Colonic mucosa (tissue), 4 donors: ENCODE measurements at regions not wholly inside any gene's neighbourhood (a gene's known extent, or its start where the extent isn't known, plus 50 kb on each side); places are given as distances from the start of the nearest gene placed in this dataset.

ENCODE experiments used
- DNase-seq: peaks from one replicate; pipeline ENCODE4 v3.0.0-alpha.2; 2020
- H3K27ac ChIP-seq: fragments of 200-600 bp; one replicate; pipeline ENCODE4 v1.8.0; 2021
- H3K27me3 ChIP-seq: fragments of 200-600 bp; one replicate; pipeline ENCODE4 v1.8.0; 2021
- H3K36me3 ChIP-seq: fragments of 200-600 bp; one replicate; pipeline ENCODE4 v1.8.0; 2021
- H3K4me1 ChIP-seq: fragments of 200-600 bp; one replicate; pipeline ENCODE4 v1.8.0; 2021; ENCODE audit warnings: mild to moderate bottlenecking
- H3K4me3 ChIP-seq: fragments of 200-600 bp; one replicate; pipeline ENCODE4 v1.8.0; 2021
- H3K9ac ChIP-seq, 2 donors: one replicate each; pipeline ENCODE4 v1.7.0; 2013; ENCODE audit warnings: control low read depth in 2 of 2, low read depth in 2 of 2, low read length in 2 of 2
- H3K9me3 ChIP-seq: fragments of 200-600 bp; one replicate; pipeline ENCODE4 v1.8.0; 2021
- CTCF ChIP-seq: fragments of 200-600 bp; IDR thresholded peaks from one replicate; pipeline ENCODE4 v1.8.0; 2022; ENCODE audit warnings: antibody characterized with exemption, mild to moderate bottlenecking
- intact Hi-C: fragments of 100-400 bp; cut with DNase I; formaldehyde crosslinking; loops from one replicate; pipeline ENCODE4 v1.14.1; 2022
- donor health status: healthy.
- donor health status: DM: no; HTN: no; CAD: no.
- donor health status: DM: no; HTN: no; CAD: no.

GRCh38 chr22:49188091-49188490 is 639.6 kb downstream of the BRD1 start:
- Histone ChIP-seq H3K36me3 (no peaks in the 10 kb centered on the region), H3K27me3 (no peaks in the 10 kb centered on the region), H3K27ac (no peak overlapping the region), H3K9ac (no peak overlapping the region), H3K4me3 (no peak overlapping the region), H3K4me1 (no peaks in the 10 kb centered on the region), H3K9me3 (no peaks in the 10 kb centered on the region)
- TF ChIP-seq CTCF = no peak
- intact Hi-C loops = no loop called here
- no peak for DNase-seq

- Histone ChIP-seq H3K4me3 (no peak overlapping the region), H3K4me1 (no peaks in the 10 kb centered on the region), H3K36me3 (no peaks in the 10 kb centered on the region), H3K27me3 (no peaks in the 10 kb centered on the region), H3K9ac (no peak overlapping the region), H3K27ac (no peak overlapping the region), H3K9me3 (no peaks in the 10 kb centered on the region)
- intact Hi-C loops = no loop called here
- TF ChIP-seq CTCF = no peak
- no peak for DNase-seq
These were observed 640.9 kb downstream of the BRD1 start for GRCh38 chr22:49186762-49187161.

GRCh38 chr22:49186293-49186692 is 641.4 kb downstream of the BRD1 start:
- no peak overlapping the region for H3K27ac ChIP-seq
- intact Hi-C loops = no loop called here
- no peaks in the 10 kb centered on the region for H3K4me1 ChIP-seq
- no peaks in the 10 kb centered on the region for H3K27me3 ChIP-seq
- DNase-seq = no peak
- no peaks in the 10 kb centered on the region for H3K36me3 ChIP-seq
- H3K9me3 ChIP-seq = no peaks in the 10 kb centered on the region
- TF ChIP-seq CTCF = no peak
- H3K9ac ChIP-seq = no peak overlapping the region
- no peak overlapping the region for H3K4me3 ChIP-seq

GRCh38 chr22:49185312-49185969 is 642.2 kb downstream of the BRD1 start:
- no peaks in the 10 kb centered on the region for H3K36me3 ChIP-seq
- no peaks in the 10 kb centered on the region for H3K27me3 ChIP-seq
- no peak overlapping the region for H3K4me3 ChIP-seq
- intact Hi-C loops = no loop called here
- H3K9ac ChIP-seq = no peak overlapping the region
- no peaks in the 10 kb centered on the region for H3K9me3 ChIP-seq
- no peaks in the 10 kb centered on the region for H3K4me1 ChIP-seq
- no peak overlapping the region for H3K27ac ChIP-seq
- no peak for DNase-seq
- TF ChIP-seq CTCF = no peak

GRCh38 chr22:49184736-49185135 is 642.9 kb downstream of the BRD1 start:
- Histone ChIP-seq H3K4me3 (no peak overlapping the region), H3K9me3 (no peaks in the 10 kb centered on the region), H3K9ac (no peak overlapping the region), H3K4me1 (no peaks in the 10 kb centered on the region), H3K36me3 (no peaks in the 10 kb centered on the region), H3K27me3 (no peaks in the 10 kb centered on the region), H3K27ac (no peak overlapping the region)
- intact Hi-C loops = no loop called here
- DNase-seq = no peak
- TF ChIP-seq CTCF = no peak
